Brain pericyte (primary cell): ENCODE measurements at regions not wholly inside any gene's neighbourhood (a gene's known extent, or its start where the extent isn't known, plus 50 kb on each side); places are given as distances from the start of the nearest gene placed in this dataset.
A peak's percentile ranks its signal among the peaks of the same experiment; 100 is the strongest.
"Not testable (repeated sequence)": the region's sequence is repeated elsewhere in the genome, so short reads cannot be mapped to it uniquely, and the experiment has no call there.

Source experiments
- DNase-seq: peaks from one replicate; pipeline ENCODE4 v3.0.0-alpha.2; 2012; ENCODE audit warnings: low read depth, low spot score

DNA sequence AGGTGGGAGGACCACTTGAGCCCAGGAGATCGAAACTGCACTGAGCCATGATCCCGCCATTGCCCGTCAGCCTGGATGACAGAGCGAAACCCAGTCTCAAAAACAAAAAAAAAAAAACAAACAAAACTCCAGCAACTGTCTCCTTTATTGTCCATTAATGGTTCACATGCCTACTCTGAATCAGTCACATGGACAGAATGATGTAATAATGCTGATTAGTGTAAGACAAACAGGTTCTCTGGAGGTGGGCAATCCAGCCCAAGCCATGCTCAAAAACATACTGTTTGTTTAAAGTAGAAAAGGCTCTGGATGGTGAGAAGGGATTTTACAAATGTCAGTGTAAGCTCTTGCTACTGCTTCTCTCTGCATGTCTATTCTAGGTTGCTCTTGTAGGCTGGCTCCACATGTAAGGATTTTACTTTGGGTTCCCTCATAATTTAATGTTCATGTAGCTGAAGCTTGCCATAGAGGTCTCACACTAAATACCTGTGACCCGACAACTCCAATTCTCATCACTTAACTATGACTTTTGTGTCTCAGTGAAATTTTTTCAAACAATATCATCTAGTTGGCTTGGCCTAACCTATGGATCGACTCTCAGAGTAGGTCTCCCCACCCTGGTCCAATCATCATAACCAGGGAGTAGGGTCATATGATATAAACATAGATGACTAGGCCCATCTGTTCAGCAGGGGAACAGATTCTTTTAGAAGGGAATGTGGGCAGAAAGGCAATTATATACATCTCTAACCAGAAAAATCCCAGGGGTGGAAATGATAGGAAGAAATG is 83.9 kb upstream of the SLC39A10 start:
- DNase-seq, result no peak

DNA sequence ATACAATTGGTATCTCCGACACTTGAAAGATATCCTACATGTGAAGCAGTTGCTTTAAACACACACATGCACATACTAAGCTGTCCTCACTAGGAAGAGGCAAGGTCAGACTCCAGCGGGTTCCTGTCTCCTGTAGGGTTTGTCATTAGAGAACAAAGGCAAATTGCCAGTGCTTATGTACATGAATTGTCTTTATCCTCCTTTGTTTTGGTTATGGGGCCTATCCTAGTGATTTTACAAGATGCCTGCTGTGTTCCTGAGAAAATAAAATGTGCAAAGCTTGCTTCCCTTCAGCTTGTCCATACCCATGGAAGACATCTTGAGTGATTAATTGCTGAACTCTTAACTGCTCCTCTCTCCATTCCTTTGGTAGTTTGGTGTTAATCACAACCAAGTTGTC is 86.7 kb upstream of the SLC39A10 start:
- peak; percentile 21 for DNase-seq

DNA sequence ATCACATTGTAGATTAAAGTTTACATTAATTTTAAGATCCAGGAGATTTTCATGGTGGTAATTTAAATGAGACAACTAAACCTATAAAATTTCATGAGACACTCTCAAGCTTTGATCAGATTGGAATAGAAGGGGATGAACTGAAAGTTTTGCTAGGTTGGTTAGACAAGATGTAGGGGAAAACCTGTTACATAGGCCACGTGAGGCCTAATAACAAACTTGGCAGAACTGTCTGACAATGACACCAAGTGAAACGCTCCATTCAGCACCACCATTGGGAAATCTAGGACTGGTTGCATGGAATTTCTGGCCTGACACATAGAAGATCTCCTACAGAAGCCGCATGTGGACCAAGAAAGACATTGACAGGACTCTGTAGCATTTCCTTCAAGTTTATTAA is 87.8 kb upstream of the SLC39A10 start:
- no peak for DNase-seq

DNA sequence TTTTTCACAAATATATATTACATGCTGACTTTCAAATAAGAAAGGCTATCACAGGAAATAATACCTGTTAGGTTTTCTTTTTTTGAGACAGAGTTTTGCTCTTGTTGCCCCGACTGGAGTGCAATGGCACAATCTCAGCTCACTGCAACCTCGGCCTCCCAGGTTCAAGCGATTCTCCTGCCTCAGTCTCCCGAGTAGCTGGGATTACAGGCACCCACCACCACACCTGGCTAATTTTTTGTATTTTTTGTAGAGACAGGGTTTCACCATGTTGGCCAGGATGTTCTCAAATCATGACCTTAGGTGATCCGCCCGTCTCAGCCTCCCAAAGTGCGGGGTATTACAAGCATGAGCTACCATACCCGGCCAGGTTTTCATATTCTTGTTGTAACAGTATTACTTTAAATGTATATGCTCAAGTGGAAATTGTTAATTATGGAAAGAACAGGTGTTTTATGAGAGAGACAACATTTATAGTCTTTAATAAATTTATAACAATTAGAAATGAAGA is 92.3 kb upstream of the SLC39A10 start:
- not testable (repeated sequence) for DNase-seq

DNA sequence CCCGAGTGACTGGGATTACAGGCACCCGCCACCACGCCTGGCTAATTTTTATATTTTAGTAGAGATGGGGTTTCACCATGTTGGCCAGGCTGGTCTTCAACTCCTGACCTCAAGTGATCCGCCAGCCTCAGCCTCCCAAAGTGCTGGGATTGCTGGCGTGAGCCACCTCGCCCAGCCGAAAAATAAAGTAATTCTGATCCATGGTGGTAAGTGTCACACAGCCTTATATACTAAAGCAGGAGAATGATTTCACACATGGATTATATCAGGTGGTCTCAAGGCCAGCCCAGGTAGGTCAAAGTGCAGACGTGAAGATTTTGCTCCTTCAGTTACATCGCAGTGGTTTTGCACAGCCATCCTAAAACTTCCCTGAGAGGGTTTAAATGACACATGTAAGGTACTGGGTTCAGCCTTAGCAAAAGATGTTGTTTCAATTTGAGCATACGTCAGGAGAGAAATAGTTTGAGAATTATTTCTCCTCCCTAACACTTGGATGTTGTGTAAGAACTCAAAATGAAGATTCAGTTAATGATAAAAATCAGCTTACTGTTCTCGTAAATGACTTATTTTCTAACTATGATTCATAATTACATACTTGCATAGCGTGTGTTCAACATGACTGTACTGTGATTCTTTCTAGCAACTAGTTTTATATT is 93.0 kb upstream of the SLC39A10 start:
- DNase-seq, result no peak

DNA sequence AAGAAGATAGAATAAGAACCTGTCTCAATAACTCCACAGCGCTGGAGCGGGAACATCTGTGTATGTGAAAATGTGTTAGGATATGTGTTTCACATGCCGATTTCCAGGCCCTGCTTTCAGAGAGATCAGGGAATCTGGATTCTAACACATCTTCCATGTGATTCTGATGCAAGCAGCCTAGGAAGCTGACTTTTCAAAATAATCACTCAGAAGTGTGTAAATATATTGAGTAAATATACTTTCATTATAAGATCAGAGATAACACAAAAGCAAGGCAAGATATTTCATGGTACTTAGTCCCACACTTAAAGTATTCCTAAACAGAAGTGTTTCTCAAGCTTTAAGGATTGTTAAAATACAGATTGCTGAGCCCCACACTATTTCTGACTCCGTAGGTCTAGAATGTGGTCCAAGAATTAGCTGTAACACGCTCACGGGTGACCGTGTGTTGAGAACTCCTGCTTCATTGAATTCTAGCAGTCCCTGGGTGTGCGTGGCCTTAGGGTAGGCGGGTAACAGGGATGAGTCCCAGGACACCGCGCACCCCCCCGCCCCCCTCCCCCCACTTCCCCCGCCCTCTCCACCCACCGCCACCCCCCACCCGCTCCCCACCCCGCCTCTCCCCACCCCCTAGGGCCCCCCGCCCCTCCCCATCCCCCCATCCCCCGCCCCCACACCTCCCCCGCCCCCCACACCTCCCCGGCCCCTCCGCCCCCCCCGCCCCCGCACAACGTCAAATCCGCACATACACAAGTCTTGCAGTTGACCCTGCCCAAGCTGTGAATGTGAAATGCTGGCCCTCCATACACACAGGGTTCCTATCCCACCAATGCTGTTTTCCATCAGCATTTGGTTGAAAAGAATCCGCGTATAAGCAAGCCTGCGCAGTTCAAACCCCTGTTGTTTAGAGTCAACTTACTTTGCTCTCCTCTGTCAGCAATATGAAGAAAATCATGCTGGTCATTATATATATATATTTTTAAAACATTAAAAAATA is 94.2 kb upstream of the SLC39A10 start:
- DNase-seq, result no peak

DNA sequence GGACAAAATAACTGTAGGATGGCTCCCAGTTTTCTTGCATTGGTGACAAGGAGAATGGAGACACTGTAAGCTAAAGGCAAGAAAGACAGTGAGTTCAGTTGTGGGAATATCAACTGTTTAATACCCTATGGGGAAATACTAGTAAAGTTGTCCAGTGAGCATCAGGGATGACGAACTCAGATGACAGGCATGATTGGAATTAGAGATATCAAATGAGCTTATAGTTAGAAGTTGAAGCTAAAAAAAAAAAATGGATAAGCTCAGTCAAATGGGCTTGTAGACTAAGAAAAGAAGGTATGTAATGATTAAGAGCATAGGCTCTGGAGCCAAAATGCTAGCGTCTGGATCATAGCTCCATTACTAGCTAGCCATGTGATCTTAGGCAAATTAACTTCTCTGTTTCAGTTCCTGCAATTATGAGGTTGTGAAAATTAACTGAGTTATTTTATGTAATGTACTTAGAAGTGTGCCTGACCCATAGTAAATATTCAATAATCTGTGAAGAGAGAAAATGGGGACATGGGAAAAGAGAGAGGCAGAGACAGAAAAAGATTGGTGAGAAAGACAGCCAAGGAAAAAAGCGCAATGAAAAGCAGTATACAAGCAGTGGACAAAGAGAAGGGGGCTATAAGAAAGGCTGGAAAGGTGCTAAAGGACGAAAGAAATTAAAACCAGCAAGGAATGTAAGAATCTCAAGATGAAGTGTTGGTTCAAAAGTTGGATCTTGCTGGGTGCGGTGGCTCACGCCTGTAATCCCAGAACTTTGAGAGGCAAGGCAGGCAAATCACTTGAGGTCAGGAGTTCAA is 95.7 kb upstream of the SLC39A10 start:
- no peak for DNase-seq

DNA sequence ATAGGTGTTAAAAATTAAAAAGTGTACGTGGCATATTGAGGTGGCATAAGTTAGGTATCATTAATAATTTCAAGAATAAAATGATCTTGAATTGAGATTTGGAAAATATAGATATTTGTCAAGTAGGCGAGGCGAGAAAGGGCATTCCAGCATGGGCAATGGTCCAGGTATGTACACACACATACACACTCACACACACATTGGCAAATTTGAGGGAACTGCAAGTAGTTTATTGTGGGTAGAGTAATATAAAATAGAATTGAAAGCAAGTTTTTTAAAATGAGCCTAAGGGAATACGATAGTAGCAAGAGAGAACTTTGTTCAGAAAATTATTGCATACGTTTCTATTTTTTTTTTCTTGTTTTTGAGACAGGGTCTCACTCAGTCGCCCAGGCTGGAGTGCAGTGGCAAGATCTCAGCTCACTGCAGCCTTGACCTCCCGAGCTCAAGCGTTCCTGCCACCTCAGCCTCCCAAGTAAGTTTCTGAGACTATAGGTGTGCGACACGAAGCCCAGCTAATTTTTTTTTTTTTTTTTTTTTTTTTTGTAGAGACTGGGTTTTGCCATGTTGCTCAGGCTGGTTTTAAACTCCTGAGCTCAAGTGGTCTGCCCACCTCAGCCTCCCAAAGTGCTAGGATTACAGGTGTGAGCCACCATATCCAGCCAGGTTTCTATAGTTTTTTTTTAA is 96.7 kb upstream of the SLC39A10 start:
- no peak for DNase-seq

DNA sequence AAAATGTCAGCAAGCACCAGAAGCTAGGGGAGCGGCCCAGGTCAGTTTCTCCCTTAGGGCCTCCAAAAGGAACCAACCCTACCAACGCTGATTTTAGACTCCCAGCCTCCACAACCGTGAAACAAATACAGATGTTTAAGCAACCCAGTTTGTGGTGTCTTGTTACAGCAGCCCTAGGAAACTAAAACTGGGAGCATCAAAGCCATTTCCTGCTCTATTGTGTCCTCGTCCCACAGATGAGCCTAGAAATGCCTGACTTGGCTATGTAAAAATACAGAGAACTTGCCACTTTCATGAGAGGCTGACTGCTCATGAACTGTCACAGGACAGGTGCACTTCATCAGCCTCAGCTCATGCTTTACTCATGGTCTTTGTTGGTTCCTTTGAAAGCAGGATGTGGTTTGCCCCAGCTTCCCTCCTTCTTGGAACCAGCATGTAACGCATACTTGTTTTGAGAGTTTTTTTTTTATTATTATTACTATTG is 97.6 kb upstream of the SLC39A10 start:
- peak; percentile 21 for DNase-seq

DNA sequence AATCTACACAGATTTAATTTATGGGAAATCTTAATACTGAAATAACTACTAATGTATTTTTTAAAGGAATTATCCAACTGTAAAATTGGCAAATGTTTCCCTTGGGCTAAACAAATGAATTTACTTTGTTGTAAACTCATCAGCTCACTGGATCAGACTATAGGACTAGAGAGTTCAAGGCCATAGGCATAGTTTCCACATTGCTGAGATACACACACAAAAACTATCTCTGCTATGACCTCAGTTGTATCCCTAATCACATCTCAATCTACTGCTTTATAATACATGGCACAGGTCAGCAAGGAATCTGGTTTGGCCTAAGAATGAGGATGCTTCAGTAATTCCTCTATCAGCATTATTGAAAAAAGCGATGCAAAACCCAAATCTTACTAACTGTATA is 101.1 kb upstream of the SLC39A10 start:
- DNase-seq, result no peak

DNA sequence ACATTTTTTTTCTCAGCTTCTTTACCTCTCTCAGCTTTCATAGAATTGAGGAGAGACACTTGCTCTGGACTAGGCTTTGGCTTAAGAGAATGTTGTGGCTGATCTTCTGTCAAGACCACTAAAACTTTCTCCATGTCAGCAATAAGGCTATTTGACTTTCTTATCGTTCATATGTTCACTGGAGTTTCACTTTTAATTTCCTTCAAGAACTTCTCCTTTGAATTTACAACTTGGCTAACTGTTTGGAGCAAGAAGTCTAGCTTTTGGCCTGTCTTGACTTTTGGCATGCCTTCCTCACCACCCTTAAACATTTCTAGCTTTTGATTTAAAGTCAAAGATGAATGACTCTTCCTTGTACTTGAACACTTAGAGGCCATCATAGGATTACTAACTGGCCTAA is 104.4 kb upstream of the SLC39A10 start:
- DNase-seq, result no peak

DNA sequence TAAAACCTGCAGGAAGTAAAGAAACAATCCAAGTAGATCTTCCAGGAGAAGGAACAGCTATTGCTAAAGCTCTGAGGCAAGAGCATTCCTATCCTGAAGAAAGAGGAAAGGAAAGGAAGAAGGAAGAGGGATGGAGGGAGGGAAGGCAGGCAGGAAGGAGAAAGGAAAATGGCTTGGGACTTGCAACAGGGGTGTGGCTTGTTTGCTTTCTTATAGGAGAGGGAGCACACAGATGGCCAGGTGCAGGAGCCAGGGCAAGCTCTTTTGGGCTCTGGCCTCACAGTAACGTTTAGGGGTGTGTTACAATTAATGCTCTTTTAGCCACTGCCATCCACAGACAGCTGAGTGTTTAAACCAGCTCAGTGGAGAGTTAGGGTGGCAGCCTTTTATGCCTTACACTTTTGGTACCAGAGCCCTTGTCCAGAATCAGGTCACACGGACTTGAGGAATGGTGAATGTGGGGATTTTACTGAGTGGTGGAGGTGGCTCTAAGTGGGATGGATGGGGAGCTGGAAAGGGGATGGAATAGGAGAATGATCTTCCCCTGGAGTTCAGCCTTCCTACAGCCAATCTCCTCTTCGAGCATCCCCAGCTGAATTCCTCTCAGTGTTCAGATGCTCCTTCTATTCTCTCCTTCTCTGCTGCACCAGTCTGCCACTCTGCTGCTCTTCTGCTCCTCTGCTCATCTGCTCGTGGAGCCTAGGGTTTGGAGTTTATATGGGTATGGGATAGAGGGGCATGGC is 108.7 kb upstream of the SLC39A10 start:
- no peak for DNase-seq

DNA sequence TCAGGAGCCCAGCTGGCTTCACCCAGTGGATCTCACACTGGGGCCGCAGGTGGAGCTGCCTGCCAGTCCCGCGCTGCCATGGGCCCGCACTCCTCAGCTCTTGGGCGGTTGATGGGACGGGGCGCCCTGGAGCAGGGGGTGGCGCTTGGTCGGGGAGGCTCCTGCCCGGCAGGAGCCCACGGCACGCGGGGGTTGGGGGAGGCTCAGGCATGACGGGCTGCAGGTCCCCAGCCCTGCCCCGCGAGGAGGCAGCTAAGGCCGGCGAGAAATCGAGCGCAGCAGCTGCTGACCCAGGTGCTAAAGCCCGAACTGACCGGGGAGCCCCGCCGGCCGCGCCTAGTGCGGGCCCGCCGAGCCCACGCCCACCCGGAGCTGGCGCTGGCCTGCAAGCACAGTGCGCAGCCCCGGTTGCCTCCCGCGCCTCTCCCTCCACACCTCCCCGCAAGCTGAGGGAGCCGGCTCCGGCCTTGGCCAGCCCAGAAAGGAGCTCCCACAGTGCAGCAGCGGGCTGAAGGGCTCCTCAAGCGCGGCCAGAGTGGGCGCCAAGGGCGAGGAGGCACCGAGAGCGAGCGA is 109.7 kb upstream of the SLC39A10 start:
- DNase-seq, result not testable (repeated sequence)

DNA sequence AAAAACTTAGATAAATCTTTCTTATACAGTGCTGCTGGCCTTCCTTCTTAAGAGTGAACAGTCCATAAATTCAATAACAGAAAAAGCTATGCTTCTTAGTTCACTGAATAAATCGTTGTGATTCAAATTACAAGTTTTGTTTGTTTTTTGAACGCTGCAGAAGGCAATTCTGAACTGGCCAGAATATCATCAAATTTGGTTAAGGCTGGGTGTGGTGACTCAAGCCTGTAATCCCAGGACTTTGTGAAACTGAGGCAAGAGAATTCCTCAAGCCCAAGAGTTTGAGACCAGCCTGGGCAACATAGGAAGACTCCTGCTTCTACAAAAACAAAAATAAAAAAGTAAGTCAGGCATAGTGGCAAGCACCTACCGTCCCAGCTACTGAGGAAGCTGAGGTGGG is 111.2 kb upstream of the SLC39A10 start:
- no peak for DNase-seq

DNA sequence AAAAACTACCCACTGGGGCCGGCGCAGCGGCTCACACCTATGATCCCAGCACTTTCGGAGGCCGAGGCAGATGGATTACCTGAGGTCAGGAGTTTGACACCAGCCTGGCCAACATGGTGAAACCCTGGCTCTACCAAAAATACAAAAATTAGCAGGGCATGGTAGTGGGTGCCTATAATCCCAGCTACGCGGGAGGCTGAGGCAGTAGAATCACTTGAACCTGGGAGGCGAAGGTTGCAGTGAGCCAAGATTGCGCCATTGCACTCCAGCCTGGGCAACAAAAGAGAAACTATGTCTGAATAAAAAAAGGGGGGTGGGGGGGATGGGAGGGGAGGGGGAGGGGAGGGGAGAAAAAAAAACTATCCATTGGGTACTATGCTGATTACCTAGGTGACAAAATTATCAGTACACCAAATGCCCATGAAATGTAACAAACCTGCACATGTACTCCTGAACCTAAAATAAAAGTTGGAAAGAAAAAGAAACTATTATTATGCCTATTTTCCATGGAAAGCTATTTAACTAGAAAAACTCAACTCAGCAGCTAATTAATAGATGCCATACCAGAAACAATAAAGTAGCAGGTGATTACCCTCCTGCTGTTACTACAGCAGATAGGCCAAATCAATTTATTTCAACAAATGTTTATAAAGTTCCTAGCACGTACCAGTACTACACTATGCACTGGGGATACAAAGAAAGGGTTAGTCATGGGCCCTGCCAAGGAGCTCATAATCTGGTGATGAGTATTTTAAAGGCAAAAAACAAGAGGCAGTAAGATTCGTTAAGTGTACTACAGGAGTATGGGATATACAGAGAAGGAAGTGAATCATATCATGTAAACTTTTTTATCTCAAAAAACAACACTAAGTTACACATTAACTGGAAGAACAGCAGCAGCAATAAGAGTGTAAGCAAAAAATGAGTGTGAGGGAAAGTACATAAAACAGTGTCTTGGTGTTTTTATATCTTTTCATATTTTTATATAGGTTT is 112.8 kb upstream of the SLC39A10 start:
- no peak for DNase-seq

DNA sequence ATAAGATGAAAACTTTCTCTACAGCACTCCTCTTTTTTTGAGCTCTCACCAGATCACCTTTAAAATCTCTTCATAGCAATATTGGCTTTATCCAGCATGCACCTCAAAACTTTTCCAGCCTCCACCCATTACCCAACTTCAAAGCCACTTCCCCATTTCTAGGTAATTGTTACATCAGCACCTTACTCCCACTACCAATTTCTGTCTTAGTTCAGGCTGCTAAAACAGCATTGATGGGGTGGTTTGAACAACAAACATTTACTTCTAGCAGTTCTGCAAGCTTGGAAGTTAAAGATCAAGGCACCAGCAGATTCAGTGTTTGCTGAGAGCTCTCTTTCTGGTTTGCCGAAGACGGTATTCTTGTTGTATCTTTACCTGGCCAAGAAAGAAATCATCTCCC is 114.0 kb upstream of the SLC39A10 start:
- DNase-seq, result no peak

DNA sequence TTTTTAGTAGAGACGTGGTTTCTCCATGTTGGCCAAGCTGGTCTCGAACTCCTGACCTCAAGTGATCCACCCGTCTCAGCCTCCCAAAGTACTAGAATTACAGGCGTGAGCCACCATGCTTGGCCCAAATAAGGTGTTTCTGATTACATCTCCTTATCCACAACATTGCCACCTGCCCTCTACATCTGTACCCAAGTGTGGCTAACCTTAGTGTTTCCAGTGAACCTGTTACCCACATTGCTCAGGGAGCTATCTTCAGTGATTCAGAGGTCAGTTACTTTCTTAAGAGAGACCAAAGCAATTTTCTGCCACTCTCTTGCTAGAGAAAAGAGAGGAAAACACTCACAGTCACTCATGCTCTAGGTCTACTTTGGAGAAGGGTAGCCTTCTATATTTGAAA is 115.0 kb upstream of the SLC39A10 start:
- DNase-seq, result no peak

DNA sequence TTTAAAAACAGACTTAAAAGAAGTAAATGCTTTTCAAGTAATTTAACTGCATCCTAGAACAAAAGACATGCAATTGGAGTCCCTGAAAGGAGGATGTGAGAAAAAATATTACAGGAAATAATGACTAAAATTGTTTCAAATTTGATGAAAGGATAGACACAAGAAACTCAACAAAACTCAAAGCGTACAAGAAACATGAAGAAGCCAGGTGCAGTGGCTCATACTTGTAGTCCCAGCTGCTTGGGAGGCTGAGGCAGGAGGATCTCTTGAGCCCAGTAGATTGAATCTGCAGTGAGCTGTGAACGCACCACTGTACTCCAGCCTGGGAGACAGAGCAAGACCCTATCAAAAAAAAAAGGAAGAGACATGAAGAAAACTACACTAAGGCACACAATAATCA is 118.1 kb upstream of the SLC39A10 start:
- no peak for DNase-seq
